ENCODE measurements at regions not wholly inside any gene's neighbourhood (a gene's known extent, or its start where the extent isn't known, plus 50 kb on each side); places are given as distances from the start of the nearest gene placed in this dataset.

GRCh38 chr17:71453876-71454422 lies 666.9 kb upstream of the SOX9 start:
- no peak for TF ChIP-seq CTCF (IDR thresholded peaks at IDR 0.05)
- no peak for TF ChIP-seq POLR2AphosphoS5 (IDR thresholded peaks at IDR 0.05)
- TF ChIP-seq POLR2A (IDR thresholded peaks at IDR 0.05), result no peak

Measured in stomach (tissue), 4 donors.